ENCODE measurements at regions not wholly inside any gene's neighbourhood (a gene's known extent, or its start where the extent isn't known, plus 50 kb on each side); places are given as distances from the start of the nearest gene placed in this dataset.

GRCh38 chr9:14455243-14455642 is 141.3 kb upstream of the NFIB start:
- intact Hi-C loops (cut with micrococcal nuclease; ENCODE audit: unreplicated experiment), result no loop called here
- POLR2A ChIA-PET, result no interaction called here
- TF ChIP-seq, protein P1, sequence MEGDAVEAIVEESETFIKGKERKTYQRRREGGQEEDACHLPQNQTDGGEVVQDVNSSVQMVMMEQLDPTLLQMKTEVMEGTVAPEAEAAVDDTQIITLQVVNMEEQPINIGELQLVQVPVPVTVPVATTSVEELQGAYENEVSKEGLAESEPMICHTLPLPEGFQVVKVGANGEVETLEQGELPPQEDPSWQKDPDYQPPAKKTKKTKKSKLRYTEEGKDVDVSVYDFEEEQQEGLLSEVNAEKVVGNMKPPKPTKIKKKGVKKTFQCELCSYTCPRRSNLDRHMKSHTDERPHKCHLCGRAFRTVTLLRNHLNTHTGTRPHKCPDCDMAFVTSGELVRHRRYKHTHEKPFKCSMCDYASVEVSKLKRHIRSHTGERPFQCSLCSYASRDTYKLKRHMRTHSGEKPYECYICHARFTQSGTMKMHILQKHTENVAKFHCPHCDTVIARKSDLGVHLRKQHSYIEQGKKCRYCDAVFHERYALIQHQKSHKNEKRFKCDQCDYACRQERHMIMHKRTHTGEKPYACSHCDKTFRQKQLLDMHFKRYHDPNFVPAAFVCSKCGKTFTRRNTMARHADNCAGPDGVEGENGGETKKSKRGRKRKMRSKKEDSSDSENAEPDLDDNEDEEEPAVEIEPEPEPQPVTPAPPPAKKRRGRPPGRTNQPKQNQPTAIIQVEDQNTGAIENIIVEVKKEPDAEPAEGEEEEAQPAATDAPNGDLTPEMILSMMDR (IDR thresholded peaks at IDR 0.05), result no peak
- TF ChIP-seq, protein P2, sequence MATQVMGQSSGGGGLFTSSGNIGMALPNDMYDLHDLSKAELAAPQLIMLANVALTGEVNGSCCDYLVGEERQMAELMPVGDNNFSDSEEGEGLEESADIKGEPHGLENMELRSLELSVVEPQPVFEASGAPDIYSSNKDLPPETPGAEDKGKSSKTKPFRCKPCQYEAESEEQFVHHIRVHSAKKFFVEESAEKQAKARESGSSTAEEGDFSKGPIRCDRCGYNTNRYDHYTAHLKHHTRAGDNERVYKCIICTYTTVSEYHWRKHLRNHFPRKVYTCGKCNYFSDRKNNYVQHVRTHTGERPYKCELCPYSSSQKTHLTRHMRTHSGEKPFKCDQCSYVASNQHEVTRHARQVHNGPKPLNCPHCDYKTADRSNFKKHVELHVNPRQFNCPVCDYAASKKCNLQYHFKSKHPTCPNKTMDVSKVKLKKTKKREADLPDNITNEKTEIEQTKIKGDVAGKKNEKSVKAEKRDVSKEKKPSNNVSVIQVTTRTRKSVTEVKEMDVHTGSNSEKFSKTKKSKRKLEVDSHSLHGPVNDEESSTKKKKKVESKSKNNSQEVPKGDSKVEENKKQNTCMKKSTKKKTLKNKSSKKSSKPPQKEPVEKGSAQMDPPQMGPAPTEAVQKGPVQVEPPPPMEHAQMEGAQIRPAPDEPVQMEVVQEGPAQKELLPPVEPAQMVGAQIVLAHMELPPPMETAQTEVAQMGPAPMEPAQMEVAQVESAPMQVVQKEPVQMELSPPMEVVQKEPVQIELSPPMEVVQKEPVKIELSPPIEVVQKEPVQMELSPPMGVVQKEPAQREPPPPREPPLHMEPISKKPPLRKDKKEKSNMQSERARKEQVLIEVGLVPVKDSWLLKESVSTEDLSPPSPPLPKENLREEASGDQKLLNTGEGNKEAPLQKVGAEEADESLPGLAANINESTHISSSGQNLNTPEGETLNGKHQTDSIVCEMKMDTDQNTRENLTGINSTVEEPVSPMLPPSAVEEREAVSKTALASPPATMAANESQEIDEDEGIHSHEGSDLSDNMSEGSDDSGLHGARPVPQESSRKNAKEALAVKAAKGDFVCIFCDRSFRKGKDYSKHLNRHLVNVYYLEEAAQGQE (IDR thresholded peaks at IDR 0.05; ENCODE audit: insufficient read depth in 1 of 2, low read depth in 2 of 2, low read length in 1 of 2), result no peak
- TF ChIP-seq TCF7L2 (IDR thresholded peaks at IDR 0.05; ENCODE audit: low read depth, low read length) (no peak), SIN3A (IDR thresholded peaks at IDR 0.05; ENCODE audit: borderline replicate concordance, insufficient read depth, low read depth, low read length) (no peak), POLR2AphosphoS5 (IDR thresholded peaks at IDR 0.05; ENCODE audit: low read depth, low read length) (no peak)
- in situ Hi-C loops (cut with HindIII; ENCODE audit: low pct_unique_long_range_greater_than_20kb, low sequenced_read_pairs), result no loop called here
- no peaks in the 10 kb centered on the region for H3K9me3 ChIP-seq (ENCODE audit: control insufficient read depth, insufficient read depth, low read depth, low read length)
- H3K36me3 ChIP-seq (ENCODE audit: control insufficient read depth, insufficient read depth, low read length), result no peaks in the 10 kb centered on the region
- no peaks in the 10 kb centered on the region for H3K27me3 ChIP-seq (ENCODE audit: control insufficient read depth, insufficient read depth, low read length)
- CTCF ChIA-PET, result no interaction called here
- no peak for DNase-seq (ENCODE audit: low read depth, low spot score)
- no peak for ATAC-seq
- BruUV-seq (replicated peaks), result no TSS peak
- no peaks in the 10 kb centered on the region for H3K4me1 ChIP-seq (ENCODE audit: control insufficient read depth, insufficient read depth, low read length)
- no peak overlapping the region for H3K27ac ChIP-seq (ENCODE audit: low read length)
- H3K4me3 ChIP-seq (ENCODE audit: low read depth in 2 of 2, low read length in 2 of 2), result no peak overlapping the region

- no peaks in the 10 kb centered on the region for H3K36me3 ChIP-seq (ENCODE audit: control insufficient read depth, insufficient read depth, low read length)
- TF ChIP-seq TCF7L2 (IDR thresholded peaks at IDR 0.05; ENCODE audit: low read depth, low read length) (no peak), POLR2AphosphoS5 (IDR thresholded peaks at IDR 0.05; ENCODE audit: low read depth, low read length) (no peak), SIN3A (IDR thresholded peaks at IDR 0.05; ENCODE audit: borderline replicate concordance, insufficient read depth, low read depth, low read length) (no peak)
- TF ChIP-seq, protein P2 (IDR thresholded peaks at IDR 0.05; ENCODE audit: insufficient read depth in 1 of 2, low read depth in 2 of 2, low read length in 1 of 2), result no peak
- TF ChIP-seq, protein P1 (IDR thresholded peaks at IDR 0.05), result no peak
- CTCF ChIA-PET, result no interaction called here
- H3K27ac ChIP-seq (ENCODE audit: low read length), result no peak overlapping the region
- H3K4me3 ChIP-seq (ENCODE audit: low read depth in 2 of 2, low read length in 2 of 2), result no peak overlapping the region
- no peak for ATAC-seq
- DNase-seq (ENCODE audit: low read depth, low spot score), result no peak
- BruUV-seq (replicated peaks), result no TSS peak
- H3K9me3 ChIP-seq (ENCODE audit: control insufficient read depth, insufficient read depth, low read depth, low read length), result no peaks in the 10 kb centered on the region
- no peaks in the 10 kb centered on the region for H3K27me3 ChIP-seq (ENCODE audit: control insufficient read depth, insufficient read depth, low read length)
- in situ Hi-C loops (cut with HindIII; ENCODE audit: low pct_unique_long_range_greater_than_20kb, low sequenced_read_pairs) (no loop called here), intact Hi-C loops (cut with micrococcal nuclease; ENCODE audit: unreplicated experiment) (no loop called here)
- H3K4me1 ChIP-seq (ENCODE audit: control insufficient read depth, insufficient read depth, low read length), result no peaks in the 10 kb centered on the region
- POLR2A ChIA-PET, result no interaction called here
Measured at GRCh38 chr9:14453286-14453685, 139.3 kb upstream of the NFIB start.
